ENCODE measurements at regions not wholly inside any gene's neighbourhood (a gene's known extent, or its start where the extent isn't known, plus 50 kb on each side); places are given as distances from the start of the nearest gene placed in this dataset.
"Not testable (repeated sequence)": the region's sequence is repeated elsewhere in the genome, so short reads cannot be mapped to it uniquely, and the experiment has no call there.

- DNase-seq (ENCODE audit: low spot score), result no peak
These were observed 111.6 kb downstream of the TMEM168 start for GRCh38 chr7:112678626-112679025.

GRCh38 chr7:112689466-112690177, 100.6 kb downstream of the TMEM168 start:
- DNase-seq (ENCODE audit: low spot score), result not testable (repeated sequence)

- DNase-seq (ENCODE audit: low spot score), result no peak
These were observed 97.9 kb downstream of the TMEM168 start for GRCh38 chr7:112692333-112692732.

DNA sequence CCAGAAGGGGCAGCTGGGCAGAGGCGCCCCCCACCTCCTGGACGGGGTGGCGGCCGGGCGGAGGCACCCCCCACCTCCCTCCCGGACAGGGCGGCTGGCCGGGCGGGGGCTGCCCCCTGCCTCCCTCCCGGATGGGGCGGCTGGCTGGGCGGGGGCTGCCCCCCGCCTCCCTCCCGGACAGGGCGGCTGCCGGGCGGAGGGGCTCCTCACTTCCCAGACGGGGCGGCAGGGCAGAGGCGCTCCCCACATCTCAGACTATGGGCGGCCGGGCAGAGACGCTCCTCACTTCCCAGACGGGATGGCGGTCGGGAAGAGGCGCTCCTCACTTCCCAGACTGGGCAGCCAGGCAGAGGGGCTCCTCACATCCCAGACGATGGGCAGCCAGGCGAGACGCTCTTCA, 93.0 kb downstream of the TMEM168 start:
- DNase-seq (ENCODE audit: low spot score), result not testable (repeated sequence)

- DNase-seq (ENCODE audit: low spot score), result no peak
These were observed 90.3 kb downstream of the TMEM168 start for GRCh38 chr7:112699725-112700513.

- no peak for DNase-seq (ENCODE audit: low spot score)
These were observed 88.7 kb downstream of the TMEM168 start for GRCh38 chr7:112701456-112701855.

GRCh38 chr7:112707655-112708054, 82.5 kb downstream of the TMEM168 start:
- DNase-seq (ENCODE audit: low spot score), result no peak

- no peak for DNase-seq (ENCODE audit: low spot score)
These were observed 82.0 kb downstream of the TMEM168 start for GRCh38 chr7:112708236-112708635.
